NCI-H82 treated with DMSO at 0.1 percent for 48 hours (cell line): ENCODE measurements at regions not wholly inside any gene's neighbourhood (a gene's known extent, or its start where the extent isn't known, plus 50 kb on each side); places are given as distances from the start of the nearest gene placed in this dataset.

Source experiments
- DNase-seq: peaks from one replicate; lab custom pipeline; 2025; ENCODE audit not compliant: unreplicated experiment; lab: John Stamatoyannopoulos, UW

DNA sequence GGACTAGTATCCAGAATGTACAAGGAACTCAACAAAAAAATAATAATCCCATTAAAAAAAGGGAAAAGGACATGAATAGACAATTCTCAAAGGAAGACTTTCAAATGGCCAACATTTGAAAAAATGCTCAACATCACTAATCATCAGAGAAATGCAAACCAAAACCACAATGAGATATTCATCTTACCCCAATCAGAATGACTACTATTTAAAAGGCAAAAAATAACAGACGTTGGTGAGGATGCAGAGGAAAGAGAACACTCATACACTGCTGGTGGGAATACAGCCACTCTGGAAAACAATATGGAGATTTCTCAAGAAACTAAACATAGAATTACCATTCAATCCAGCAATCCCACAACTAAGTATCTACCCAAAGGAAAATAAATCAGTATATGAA is 133.1 kb downstream of the KDR start:
- DNase-seq, result no peak

DNA sequence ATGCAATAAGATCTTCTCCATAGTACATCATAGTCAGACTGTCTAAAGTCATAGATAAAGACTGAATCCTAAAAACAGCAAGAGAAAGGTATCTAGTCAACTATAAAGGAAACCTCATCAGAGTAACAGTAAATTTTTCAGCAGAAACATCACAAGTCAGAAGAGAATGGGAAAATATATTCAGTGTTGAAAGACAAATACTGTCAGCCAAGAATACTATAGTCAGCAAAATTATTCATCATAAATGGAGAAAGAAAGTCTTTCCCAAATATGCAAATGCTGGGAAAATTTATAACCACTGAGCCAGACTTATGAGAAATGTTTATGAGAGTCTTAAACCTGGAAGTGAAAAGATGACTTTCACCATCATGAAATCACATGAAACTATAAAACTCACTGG is 136.7 kb downstream of the KDR start:
- DNase-seq, result no peak

DNA sequence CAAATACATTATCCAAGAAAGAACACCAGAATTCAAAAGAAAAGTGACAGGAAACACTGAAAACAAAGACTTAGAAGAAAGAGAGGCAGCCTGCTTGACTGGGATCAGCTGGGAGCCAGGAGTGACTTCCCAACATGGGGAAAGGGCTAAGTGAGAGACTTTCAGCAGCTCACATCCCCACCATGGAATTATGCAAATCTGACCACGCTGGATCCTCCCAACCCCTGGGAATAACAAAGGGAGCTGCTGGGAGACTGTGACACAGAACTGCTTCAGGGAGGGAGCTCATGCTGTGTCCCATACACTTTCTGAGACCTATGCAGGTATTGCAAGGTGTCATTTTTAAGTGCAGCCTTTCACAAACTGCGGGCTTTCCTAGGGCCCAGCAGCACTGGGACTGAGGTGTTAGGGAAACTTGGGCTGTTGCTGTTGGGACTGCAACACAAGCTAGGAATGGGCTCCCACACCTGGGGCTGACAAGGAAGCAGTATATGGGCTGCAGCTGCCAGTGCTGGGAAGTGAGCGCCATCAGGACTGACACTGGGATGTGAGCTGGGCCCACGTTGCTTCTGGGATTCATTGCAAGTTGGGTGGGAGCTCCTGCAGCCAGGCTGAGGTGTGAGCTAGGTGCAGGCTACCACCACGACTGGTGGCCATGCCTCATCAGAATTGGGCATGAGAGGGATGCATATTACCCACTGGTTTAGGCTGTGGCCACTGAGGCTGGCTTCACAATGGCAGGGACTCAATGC is 139.1 kb downstream of the KDR start:
- DNase-seq, result no peak

DNA sequence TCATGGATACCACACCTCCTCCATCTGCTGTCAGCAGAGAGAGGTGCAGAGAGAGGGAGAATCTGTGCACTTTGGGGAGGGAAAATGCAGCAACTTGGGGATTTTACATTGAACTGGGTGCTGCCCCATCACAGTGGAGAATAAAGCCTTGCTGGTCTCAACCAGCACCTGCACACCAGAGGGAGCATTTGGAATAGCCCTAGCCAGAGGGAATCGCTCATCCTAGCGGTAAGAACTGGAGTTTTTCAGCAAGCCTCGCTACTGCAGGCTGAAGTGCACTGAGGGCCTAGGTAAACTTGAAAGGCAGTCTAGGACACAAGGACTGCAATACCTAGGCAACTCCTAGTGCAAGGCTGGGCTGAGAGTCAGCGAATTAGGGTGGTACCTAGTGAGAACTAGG is 148.7 kb downstream of the KDR start:
- no peak for DNase-seq

DNA sequence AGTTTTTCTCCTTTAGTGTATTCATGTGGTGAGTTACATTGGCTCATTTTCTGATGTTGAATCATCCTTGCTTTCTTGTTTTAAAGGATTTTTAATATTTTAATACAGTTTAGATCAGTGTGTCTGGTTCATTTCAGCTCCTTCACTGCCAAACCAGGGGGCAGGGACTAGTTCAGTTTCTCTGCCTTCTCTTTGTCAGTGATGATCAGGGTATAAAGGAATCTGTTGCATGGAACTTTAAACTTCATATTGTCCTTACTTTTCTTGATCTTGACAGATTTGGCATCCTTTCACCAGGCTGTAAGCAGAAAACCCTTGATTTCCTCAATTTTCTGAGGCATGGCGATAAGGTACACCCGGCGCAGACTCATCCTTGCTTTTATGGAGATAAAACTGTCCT is 149.4 kb downstream of the KDR start:
- DNase-seq, result no peak

DNA sequence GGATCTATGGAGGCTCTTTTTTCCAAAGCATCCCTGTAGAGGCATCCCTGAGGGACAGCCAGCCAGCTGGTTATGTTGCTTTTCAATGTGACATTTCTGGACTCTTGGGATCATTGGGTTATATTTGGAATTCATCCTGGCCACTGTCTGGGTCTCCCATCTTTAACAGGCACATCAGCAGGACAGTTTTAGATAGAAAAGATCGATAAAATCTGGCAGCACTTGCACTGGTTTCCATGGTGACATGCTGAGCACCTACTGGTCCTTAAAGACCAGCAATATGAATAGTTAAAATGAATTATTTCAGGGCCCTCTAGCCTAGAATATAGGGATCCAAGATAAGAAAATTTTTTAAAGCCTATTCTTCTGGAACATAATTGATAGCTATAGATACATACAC is 151.6 kb downstream of the KDR start:
- DNase-seq, result no peak

DNA sequence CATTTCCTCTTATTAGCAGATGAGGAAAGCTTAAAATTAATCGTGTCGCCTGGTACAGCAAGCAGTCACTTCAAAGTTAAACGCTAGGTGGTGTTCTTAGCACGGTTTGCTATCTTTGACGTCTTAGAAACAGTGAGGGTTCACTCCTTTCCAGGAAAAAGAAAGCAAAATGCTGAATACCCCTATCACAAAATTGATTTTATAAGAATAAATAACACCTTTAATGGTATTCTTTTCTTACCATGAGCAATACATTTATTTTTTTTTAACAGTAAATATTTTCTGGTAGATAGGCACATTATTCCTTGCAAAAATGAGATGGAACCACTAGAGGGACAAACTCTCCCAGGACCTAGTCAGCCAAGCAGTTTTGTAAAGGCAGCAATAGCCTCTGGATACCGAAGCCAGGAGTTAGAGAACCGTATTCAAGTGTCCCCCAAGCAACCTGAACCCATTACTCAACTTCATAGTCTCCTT is 153.9 kb downstream of the KDR start:
- peak; percentile 45 for DNase-seq

DNA sequence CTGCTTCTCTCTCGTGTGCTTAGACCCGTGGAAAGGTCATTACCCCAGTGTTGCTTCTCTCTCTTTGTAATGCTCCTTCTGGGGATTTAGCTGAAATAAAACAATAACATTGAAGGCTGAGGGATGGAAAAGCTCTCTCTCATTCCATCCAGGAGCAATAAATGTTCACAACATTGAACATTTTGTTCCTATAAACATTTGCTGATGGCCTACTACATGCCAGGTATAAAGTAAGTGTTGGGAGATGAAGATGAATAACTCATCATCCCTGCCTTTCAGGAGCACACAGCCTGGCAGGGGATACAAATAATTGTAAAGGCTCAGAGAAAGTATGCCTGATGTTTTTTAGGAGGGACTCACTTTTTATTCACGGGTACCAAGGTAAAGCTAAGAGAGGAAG is 158.1 kb downstream of the KDR start:
- DNase-seq, result no peak

DNA sequence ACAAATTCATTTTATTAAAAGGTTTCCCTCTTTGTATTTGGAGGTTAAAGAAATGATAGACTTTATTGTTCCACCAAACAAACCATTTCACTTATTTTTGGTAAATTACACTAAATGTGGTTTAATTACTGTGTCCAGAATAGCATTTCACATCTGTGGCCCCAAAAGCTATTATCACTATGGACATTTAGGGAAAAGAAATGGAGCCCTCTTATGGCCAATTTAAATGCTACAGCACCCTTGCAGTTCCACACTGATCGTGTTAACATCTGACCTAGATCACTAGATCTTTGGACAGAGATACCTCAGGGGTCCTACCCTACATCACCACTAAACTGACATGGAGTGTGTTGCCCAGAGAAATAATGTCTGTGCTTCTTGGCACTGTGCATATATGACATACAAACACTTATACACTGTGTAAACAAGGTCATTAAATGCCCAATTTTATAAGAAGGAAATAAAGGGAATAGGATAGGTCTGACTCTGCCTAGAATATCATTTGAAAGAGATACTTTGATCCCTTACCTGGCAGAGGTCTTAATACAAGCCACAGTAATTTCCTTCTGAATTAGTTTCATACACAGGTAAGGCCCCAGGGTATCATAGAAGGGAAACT is 163.9 kb downstream of the KDR start:
- DNase-seq, result no peak

DNA sequence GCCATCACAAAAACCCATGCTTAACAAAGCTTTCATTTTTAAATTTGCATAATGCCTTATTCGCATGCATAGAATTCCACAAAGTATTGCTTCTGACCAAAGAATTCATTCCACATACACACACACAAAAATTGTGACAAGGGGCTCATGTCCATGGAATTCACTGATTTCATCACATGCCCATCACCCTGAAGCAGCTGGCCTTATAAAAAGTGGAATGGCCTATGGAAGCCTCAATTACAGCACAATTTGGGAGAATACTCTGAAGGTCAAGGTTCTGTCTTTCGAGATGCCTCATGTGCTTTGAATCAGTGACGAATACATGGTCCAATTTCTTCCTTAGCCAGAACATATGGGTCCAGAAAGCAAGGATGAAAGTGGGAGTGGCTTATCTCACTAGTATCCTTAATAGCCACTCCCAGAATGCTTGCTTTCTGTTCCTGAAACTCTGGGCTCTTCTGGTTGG is 165.7 kb downstream of the KDR start:
- DNase-seq, result no peak

DNA sequence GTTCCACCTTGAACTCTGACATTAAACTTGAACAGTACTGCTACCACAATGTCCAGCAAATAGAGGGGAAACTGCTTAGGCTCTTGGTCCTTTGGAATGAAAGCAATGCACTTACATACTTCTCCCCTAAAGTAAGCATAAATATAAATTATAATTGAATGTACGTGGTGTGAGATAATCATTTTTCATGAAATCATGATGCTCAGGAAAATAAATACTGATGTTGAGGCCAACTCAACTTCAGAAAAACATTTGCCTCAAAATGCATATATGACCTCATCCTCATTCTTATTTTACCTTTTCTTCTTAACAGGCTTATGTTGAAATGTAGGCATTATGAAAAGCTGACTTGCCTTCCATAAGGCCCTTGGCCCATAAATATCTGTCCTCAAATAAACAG is 166.3 kb downstream of the KDR start:
- DNase-seq, result no peak

DNA sequence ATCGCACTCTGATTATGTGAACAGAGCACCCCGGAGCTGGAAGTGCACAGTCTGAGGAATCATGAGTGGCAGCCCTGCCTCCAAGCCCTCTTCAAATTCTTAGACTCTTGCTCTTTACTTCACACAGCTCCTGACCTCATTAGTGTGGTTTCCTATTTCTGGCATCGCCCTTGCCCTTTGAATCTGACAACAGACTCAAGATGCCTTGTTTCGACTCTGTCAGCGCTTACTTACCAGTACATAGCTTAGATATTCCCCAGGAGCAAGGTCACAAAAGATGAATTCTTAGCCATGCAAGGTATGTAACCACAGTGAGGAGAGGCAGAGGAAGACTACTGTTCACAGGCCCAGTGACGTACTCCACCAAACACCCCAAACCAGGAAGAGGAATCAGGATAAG is 167.2 kb downstream of the KDR start:
- DNase-seq, result no peak

DNA sequence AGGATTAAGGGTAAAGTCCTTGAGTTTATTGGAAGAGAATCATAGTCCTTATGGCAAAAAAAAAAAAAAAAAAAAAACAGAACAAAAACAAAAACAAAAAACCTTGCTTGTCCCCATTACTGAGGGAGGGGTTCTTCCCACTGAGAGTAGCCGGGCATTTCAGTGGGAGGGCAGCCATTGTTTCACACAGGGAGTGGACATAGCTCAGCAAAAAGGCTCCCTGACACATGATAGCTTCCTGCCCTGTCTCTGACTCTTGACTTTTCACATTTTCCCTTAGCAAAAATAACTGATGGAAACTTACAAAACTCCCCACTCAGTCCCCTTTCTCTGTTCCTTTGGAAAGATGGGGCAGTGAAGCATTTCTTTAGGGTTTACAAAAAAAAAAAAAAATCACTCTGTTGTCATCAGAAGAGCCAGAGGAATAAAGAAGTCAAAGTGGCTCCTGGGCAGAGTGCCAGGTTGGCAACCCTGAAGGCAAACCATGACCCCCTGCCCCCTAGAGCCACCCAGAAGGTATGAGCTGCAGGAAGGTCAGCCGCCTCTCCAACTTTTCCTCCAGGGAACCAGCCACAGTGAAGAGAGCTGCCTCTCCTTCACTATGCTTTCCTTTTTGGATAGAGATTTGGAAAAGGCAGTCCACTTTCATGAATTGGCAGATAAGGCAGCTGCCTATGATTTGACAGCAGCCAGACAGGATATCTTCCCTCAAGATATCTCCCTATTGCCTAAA is 170.6 kb downstream of the KDR start:
- no peak for DNase-seq

DNA sequence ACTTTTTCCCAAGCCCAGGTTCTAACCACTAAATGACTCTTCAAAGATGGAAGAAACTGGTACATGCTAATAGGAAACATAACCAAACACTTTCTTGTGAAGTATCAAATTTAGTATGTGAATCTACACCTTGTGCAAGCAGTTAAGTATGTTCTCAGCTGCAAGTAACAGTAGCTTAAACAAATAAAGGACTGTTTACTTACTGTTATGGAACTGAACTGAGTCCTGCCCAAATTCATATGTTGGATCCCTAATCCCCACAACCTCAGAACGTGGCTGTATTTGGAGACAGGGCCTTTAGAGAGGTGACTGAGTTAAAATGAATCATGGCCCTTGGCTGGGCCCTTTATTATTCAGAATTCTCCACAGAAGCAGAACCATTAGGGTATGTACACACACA is 178.7 kb downstream of the KDR start:
- no peak for DNase-seq

DNA sequence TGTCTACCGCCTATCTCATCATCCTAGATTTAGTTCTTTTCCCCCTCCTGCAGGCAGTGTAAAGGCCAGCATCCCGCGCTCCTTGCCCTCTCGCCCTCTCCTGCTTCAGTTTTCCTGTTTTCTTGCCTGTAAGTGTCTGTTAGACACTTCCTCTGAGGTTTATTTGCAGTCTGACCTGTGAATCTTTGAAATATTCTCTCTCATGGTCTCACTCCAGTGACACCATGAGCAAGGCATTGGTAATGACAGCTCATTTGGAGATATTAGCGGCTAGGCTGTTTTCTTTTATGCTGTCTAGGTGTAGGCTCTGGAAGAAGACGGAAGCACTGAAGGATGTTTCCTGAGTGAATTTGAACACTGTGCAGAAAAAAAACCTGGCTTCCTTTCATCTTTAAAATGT is 179.6 kb downstream of the KDR start:
- DNase-seq, result no peak

DNA sequence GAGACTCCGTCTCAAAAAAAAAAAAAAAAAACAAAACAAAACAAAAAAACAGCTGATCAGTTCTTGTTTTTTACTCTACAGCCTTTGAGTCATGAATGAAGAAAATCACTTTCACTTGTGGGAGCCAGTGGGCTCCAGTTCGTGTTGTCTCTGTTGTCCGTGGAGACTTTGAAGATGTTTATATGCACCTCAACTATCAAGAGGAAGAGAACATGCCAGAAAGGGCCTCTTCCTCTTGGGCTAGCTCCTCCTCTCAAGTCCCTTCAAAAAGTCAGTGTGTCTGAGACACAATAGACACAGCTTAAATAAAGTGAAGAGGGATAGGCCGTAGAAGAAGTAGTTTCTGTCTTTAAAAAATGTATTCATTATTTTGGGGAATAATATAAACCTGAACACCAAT is 182.7 kb downstream of the KDR start:
- no peak for DNase-seq

DNA sequence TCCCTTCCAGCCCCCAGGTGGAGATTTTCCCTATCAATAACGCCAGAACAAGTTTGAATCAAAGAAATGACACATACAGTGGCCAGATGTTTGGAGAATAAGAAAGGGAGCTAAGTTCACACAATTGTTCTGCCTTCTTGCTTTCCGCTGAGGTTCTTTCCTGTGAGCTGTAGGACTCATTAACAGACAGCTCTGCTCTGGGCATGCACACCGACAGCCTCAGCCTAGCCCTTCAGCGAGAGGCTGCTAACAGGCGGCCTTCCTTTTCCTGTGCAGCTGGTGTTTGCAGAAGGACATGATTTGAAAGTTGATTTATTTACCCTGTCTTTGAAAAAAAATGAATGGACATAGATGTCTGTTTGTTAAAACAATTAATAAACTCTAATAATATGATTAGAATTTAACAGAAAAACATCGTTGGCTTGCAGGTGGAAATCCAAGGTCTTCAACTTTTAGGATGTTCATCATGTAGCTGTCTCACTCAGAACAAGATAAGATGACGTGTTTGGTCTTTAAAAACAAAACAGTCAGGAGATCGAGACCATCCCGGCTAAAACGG is 183.3 kb downstream of the KDR start:
- DNase-seq, result no peak

DNA sequence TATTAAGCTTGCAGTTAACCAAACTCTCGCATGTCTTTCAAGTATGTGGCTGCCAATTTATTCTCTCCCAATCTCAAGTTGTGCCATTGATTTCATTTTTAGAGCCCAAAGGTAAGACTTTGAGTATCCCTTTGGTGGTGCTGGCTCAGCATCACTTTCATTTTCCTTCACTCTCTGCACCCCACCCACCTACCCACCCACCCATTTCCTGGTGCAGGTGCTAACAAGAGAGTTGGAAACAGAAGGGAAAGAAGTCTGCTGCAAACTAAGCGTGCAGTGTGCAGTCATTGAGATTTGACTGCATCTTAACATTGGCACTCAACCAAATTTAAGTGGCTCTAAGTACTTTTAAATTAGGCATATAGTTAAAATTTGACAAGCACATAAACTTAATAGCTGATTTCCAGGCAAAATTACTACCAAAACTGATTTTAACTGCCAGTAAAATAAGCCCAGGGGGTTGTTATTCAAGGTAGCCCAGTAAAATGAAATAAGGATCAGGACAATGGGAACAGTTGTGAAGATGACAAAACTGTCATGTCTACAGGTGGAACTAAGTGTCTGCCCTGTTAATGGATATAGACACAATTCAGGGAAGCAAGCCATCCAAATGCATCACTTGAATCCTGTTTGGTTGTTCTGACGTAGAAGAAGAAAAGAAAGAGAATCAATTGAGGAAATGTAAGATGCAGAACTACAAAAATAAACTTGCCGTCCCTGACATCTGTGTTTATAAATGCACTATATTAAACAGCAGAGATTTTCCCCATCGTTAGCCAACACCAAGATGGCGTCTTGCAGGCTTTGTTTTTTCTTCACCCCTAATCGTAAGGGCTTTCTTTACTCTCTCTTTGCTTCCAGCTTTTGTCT is 184.2 kb downstream of the KDR start:
- no peak for DNase-seq

DNA sequence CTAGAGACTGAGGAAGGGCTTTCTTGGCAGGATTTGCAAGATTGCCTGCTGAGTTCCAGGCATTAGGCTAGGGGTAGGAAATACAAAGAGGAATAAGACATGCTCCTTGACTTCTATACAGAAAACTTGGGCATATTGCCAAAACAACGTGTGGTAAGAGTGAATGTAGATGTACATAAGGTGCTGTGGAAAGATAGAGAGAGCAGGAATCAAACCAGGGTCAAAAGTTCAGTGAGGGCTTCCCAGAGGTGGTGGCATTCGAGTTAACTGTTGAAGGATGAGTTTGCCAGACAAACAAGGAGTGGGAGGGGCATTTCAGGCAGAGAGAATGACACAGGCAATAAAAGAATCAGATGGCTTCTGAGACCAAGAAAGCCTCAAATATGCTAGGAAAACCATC is 187.9 kb downstream of the KDR start:
- DNase-seq, result no peak

DNA sequence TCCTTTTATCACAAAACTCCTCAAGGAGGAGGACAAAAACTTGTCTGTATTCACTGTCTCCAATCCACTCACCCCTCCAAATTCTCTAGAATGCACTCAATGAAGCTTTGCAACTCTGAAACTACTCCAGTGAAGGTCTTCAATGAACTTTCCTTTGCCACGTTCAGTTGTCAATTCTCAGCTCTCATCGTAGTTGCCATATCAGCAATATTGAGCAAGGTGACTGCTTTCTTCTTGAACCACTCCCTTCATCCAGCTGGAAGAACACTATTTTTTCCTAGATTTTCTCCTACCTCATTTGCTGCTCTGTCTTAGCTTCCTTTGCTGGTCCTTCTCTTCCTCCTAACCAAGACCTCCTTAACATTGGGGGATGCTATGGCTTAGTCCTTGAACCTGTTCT is 191.8 kb downstream of the KDR start:
- DNase-seq, result no peak

DNA sequence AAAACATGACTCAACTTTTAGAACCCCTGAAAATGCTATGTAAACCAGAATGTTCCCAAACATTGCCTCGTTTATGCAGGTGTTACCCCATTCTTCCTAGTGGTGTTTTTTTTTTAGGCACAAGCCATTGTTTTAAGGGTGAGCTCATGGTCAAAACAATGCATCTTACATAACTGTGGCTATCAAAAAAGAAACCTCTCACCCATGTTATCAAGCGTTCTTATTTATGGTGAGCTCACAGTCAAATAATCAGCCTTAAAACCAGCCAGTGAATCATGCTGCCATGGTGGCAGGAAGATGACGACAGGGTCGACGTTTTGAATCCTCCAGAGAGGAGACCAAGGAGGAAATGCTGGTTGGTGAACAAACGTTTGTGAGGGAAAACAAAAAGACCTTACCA is 195.2 kb downstream of the KDR start:
- no peak for DNase-seq
